MCF 10A (cell line): ENCODE measurements at regions not wholly inside any gene's neighbourhood (a gene's known extent, or its start where the extent isn't known, plus 50 kb on each side); places are given as distances from the start of the nearest gene placed in this dataset.

Source experiments
- BruUV-seq: library from RNA; stranded (reverse); fragments of 400-500 nt; replicated peaks from 2 replicates; lab custom pipeline; 2021; lab: Mats Ljungman, UMichigan
- CTCF ChIA-PET: fragments of 300-600 bp; sonication (Branson Sonifier 250); formaldehyde crosslinking; extraction: SDS; loops from one replicate; lab custom pipeline; 2021; ENCODE audit warnings: antibody characterized with exemption, inconsistent platforms; lab: Yijun Ruan, JAX
- POLR2A ChIA-PET: fragments of 300-600, 350-650 bp; sonication (Branson Sonifier 250); formaldehyde crosslinking; extraction: SDS; loops from one replicate; lab custom pipeline; 2020; ENCODE audit warnings: antibody characterized with exemption, inconsistent platforms; lab: Yijun Ruan, JAX
- DNase-seq: peaks from one replicate; pipeline ENCODE4 v3.0.0-alpha.2; 2018; ENCODE audit not compliant: unreplicated experiment
- H3K27ac Mint-ChIP-seq: one replicate; pipeline ENCODE4 v1.8.0; 2022; ENCODE audit warnings: mild to moderate bottlenecking, low read depth, mixed read lengths; ENCODE audit not compliant: unreplicated experiment
- H3K27me3 Mint-ChIP-seq: one replicate; pipeline ENCODE4 v1.8.0; 2022; ENCODE audit warnings: mixed read lengths; ENCODE audit not compliant: insufficient read depth, unreplicated experiment
- H3K36me3 Mint-ChIP-seq: one replicate; pipeline ENCODE4 v1.8.0; 2022; ENCODE audit warnings: mild to moderate bottlenecking, moderate library complexity, mixed read lengths; ENCODE audit not compliant: insufficient read depth, unreplicated experiment
- H3K4me1 Mint-ChIP-seq: one replicate; pipeline ENCODE4 v1.8.0; 2022; ENCODE audit warnings: mixed read lengths; ENCODE audit not compliant: insufficient read depth, unreplicated experiment
- H3K4me3 Mint-ChIP-seq: one replicate; pipeline ENCODE4 v1.8.0; 2022; ENCODE audit warnings: mild to moderate bottlenecking, moderate library complexity, mixed read lengths; ENCODE audit not compliant: unreplicated experiment
- H3K9me3 Mint-ChIP-seq: one replicate; pipeline ENCODE4 v1.8.0; 2022; ENCODE audit warnings: mixed read lengths; ENCODE audit not compliant: unreplicated experiment
- intact Hi-C: fragments of 100-400 bp; cut with micrococcal nuclease; formaldehyde crosslinking; loops from 2 replicates; pipeline ENCODE4 v1.14.1; 2022
- TF ChIP-seq, protein P1 (sequence below): fragments of 200-600 bp; IDR thresholded peaks from one replicate; pipeline ENCODE4 v1.8.0; 2022; ENCODE audit warnings: antibody characterized with exemption, mild to moderate bottlenecking; ENCODE audit not compliant: unreplicated experiment

DNA sequence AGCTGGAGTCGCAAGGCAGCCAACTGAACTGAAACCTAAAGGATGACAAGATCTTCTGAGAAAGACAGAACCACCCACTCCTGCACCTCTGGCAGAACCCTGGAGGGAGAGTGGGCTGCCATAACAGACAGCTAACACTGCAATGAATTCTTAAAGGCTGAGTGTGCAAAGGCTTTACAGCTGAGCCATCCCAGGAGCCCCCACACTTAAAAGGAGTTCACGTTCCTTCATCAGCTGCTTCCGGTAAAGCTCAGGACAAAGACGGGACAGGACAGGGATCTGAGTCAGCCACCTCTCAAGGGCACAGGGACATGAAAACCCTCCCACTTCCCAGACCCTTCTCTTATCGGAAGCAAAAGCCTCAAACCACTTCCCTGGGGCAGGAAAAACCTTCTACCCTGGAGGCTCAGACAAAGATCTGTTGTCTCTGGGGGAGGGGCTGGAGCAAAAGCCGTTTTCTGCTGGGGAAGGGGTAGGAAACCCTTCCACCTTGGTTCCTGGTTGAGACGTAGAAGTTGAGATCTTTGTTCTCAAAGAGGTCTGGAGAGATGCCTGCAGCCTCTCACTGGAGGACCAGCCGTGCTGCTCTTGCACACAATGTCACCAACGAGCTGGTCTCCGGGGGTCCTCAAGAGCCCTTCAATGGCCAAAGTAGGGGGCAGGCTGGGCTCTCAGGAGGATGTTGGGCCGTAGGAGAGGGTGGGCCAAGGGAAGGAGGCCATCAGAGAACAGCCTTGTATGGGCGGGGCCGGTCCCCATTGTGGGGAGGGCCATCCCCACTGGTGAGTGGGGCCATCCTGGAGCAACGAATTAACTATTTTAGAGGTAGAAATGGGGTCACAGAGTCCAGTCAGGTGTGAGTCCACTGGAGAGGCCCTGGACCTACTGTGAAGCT is 452.4 kb downstream of the PTPRU start:
- Mint-ChIP-seq H3K36me3 (no peaks in the 10 kb centered on the region), H3K27me3 (peaks cover 21% of the 10 kb centered on the region), H3K27ac (no peak overlapping the region), H3K4me1 (peaks cover 22% of the 10 kb centered on the region), H3K9me3 (no peaks in the 10 kb centered on the region), H3K4me3 (no peak overlapping the region)
- intact Hi-C loops: no loop called here
- CTCF ChIA-PET: interaction anchor here (0.6 to 2.7 kb wide), 4 partner anchors 15 to 1021 kb away, joined by 3 to 10 read pairs (median 4); no protein-coding TSS in a partner anchor
- TF ChIP-seq, protein P1, sequence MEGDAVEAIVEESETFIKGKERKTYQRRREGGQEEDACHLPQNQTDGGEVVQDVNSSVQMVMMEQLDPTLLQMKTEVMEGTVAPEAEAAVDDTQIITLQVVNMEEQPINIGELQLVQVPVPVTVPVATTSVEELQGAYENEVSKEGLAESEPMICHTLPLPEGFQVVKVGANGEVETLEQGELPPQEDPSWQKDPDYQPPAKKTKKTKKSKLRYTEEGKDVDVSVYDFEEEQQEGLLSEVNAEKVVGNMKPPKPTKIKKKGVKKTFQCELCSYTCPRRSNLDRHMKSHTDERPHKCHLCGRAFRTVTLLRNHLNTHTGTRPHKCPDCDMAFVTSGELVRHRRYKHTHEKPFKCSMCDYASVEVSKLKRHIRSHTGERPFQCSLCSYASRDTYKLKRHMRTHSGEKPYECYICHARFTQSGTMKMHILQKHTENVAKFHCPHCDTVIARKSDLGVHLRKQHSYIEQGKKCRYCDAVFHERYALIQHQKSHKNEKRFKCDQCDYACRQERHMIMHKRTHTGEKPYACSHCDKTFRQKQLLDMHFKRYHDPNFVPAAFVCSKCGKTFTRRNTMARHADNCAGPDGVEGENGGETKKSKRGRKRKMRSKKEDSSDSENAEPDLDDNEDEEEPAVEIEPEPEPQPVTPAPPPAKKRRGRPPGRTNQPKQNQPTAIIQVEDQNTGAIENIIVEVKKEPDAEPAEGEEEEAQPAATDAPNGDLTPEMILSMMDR: no peak
- no TSS peak for BruUV-seq
- POLR2A ChIA-PET: interaction anchor here (1.2 kb wide), 1 partner anchor 52 kb away, joined by 3 read pairs; no protein-coding TSS in a partner anchor
- DNase-seq: no peak

DNA sequence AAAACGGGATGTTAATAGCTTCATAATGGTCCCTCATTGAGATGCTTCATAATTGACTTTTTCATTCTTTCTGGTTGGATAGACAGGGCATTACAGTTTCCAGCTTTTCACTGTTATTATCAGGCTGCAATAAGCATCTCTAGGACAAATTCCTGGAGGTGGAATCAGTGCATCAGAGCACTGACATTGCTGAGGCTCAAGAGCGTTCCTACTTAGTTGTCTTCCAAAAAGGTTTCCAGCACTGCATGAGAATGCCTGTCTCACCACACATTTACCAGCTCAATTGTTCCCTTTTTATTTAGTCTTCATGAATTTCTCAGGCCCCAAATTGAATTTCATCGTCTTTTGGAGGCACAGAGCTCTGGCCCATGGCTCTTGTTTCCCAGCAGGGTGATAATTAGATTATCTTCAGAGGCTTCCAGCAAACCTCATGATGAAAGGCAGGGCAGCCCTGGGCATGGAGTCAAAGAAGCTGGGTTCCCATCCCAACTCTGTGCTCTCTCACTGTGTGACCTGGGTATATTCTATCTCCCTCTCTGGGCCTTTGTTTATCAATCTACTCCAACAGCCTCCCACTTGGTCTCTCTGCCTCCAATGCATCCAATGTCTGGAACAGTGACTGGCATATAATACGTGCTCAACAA is 451.4 kb downstream of the PTPRU start:
- TF ChIP-seq, protein P1: no peak
- H3K27me3 Mint-ChIP-seq: peaks cover 21% of the 10 kb centered on the region
- no peaks in the 10 kb centered on the region for H3K9me3 Mint-ChIP-seq
- peaks cover 22% of the 10 kb centered on the region for H3K4me1 Mint-ChIP-seq
- no peaks in the 10 kb centered on the region for H3K36me3 Mint-ChIP-seq
- ChIA-PET CTCF (interaction anchor here (0.6 kb wide), 1 partner anchor 672 kb away, joined by 3 read pairs; no protein-coding TSS in a partner anchor), POLR2A (interaction anchor here (1.1 kb wide), 1 partner anchor 12 kb away, joined by 3 read pairs; no protein-coding TSS in a partner anchor)
- intact Hi-C loops: no loop called here
- no peak overlapping the region for H3K4me3 Mint-ChIP-seq
- no peak for DNase-seq
- no TSS peak for BruUV-seq
- H3K27ac Mint-ChIP-seq: no peak overlapping the region

- no peak for DNase-seq
Observed at GRCh38 chr1:29687166-29687565, 450.8 kb downstream of the PTPRU start.

More at GRCh38 chr1:29687166-29687565, 450.8 kb downstream of the PTPRU start:
- TF ChIP-seq, protein P1: no peak
- Mint-ChIP-seq H3K36me3 (no peaks in the 10 kb centered on the region), H3K27ac (no peak overlapping the region), H3K27me3 (peaks cover 21% of the 10 kb centered on the region), H3K4me3 (no peak overlapping the region), H3K9me3 (no peaks in the 10 kb centered on the region), H3K4me1 (peaks cover 22% of the 10 kb centered on the region)
- intact Hi-C loops: no loop called here
- POLR2A ChIA-PET: interaction anchor here (1.1 kb wide), 1 partner anchor 12 kb away, joined by 3 read pairs; no protein-coding TSS in a partner anchor
- CTCF ChIA-PET: interaction anchor here (0.5 to 1.0 kb wide), 3 partner anchors 16 to 672 kb away, joined by 3 to 5 read pairs (median 4); no protein-coding TSS in a partner anchor
- BruUV-seq: no TSS peak
